Activated CD4-positive, alpha-beta T cell treated with anti-CD3 and anti-CD28 coated beads, Interleukin-2, amount 50 U/mL, for 24 hours (primary cell): ENCODE measurements at regions not wholly inside any gene's neighbourhood (a gene's known extent, or its start where the extent isn't known, plus 50 kb on each side); places are given as distances from the start of the nearest gene placed in this dataset.

Experiments used
- DNase-seq, 2 donors: peaks; one replicate each; pipeline ENCODE4 v3.0.0-alpha.2; 2020; ENCODE audit warnings: low read depth in 1 of 2, low spot score in 1 of 2

DNA sequence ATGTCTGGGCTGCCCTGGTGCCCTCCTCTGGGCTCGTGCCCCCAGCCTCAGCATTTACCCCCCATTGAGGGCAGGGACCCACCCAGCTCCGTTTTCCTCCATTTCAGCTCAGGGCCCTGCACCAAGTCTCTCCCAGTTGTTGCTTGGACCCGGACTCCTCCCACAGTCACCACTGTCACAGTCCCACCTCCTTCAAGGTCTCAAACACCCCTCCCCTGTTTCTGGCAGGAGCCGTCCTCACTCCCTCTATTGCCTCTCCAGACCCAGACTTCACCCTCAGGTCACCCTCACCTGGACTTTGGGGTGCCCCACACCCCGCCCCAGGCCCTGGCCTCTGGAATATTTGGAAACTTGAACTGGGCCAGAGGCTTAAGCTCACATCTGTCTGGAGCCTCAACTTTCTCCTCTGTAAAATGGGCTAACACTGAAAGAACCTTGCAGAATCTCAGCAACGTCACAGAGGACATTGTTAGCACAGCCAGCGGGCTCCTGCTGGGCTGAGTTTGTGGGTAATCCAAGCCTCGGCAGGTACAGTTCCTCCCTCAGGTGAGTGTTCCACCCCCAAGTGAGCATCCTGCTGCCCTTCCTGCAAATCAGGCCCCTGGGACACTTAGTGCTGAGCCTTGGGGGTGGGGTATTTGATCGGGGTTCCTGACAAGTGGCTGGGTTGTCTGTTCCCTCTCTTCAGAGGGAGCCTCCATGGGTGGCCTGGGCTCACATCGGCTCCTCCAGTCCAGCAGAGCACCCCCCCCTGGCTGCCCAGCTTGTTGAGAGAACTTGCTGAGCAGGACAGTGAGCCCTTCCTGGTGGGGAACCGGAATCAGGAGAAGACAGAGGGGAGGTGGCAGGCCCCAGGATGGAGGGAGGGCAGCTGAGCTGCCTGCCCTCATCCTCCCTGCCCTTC is 130.1 kb downstream of the C9orf50 start:
- no peak for DNase-seq

DNA sequence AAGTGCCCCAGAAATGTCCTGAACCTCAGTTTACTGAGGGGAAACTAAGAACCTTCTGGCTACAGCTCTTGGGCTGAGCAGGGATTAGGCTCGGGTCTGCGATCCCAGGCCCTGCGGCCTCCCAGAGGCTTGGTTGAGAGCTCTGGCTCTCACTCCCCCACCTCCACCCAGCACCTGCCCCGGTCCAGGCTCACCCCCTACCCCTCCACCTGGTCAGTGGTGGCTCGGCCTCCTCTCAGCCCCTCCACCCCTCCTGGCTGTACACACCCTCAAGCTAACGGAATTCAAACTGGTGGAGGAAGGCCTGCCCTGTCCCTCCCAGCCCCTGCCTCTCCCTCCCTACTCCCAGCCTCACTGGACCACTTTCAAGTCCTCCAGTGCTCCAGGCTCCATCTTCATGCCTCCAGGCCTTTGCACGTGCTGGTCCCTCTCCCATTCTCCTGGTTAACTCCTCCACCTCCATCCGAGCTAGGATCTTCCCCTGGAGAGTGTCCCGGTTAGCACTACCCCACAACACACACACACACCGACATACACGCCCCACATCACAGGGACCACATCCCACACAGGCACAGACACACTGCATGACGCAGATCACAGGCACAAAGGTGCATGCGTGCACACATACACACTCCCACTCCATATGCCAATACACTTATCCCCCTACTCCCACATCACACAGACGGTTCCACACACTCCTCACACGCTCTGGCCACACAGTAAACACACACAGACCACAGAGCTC is 130.9 kb downstream of the C9orf50 start:
- DNase-seq: no peak

GRCh38 chr9:129487658-129488483 is 133.0 kb downstream of the C9orf50 start:
- peak; percentile 43 for DNase-seq

DNA sequence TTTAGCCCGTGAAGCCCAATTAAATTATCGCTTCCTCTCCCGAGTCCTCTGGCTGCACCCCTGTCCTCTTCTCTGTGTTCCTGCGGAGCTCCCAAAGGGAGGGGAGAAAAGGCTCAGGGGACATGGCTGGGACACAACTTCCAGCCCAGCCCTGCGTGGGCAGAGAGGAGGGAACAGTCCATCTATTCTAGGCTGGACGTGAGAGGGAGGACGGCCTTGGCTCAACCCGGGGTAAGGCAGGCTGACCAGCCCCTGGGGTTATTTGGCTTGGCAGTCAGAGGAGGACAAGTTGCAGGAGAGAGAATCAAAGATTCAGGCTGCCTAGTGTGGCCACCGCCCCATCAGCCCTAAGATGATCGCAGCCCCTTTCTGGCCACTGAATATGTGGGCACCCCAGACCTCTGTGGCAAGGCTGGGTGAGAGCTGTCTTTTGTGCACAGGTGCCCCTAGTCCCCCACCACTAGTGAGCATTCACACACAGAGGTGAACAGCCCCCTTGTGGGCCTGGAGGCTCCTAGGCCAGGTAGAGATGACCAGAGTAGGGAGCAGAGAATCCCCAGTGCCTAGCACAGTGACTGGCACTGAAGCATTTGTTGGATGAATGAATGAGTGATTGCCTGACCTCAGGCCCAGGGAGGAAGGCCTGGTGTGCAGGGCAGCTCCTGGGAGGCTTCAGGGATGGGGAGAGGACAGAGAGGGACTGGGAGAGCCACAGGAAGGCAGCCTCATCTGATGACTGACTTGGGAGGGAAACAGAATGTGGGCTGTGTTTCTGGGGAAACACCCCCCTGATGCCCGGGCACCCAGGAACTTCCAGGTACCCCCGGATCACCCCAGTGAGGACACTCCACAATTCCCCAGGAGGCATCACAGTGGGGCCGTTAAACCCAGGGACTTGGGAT is 133.9 kb downstream of the C9orf50 start:
- no peak for DNase-seq

DNA sequence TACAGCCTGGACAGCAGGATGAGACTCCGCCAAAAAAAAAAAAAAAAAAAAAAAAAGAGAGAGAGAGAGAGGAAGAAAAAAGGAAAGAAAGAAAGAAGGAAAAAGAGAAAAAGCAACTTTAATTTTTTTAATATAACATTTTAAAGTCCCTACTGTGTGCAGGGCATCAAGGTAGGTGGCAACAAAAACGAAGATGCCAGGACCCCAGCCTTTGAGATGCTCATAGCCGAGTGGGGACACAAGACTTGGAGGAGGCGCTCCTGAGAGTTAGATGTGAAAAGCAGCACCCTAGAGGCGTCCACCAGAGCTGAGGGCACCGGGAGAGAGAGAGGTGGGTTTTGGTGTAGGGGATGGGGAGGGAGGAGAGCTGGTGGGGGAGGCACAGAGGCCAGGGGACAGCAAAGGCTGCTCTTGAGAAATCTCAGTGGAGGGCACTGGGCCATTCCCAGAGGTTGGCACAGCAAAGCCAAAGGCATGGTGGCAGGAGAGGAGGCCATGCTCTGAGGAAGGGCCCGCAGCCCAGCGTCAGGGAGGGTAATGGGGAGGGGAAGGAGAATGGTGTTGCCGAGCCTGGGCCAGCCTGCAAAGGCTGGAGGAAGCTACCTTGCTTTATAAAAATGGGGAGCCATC is 135.6 kb downstream of the C9orf50 start:
- no peak for DNase-seq

- no peak for DNase-seq
Measured at GRCh38 chr9:129484352-129485000, 136.4 kb downstream of the C9orf50 start.

GRCh38 chr9:129483415-129484351 is 137.2 kb downstream of the C9orf50 start:
- DNase-seq: no peak

- DNase-seq: no peak
Measured at GRCh38 chr9:129482521-129483414, 138.1 kb downstream of the C9orf50 start.

GRCh38 chr9:129481810-129482511 is 138.9 kb downstream of the C9orf50 start:
- DNase-seq: no peak

- DNase-seq: no peak
Measured at GRCh38 chr9:129481424-129481809, 139.5 kb downstream of the C9orf50 start.

- DNase-seq: no peak
Measured at GRCh38 chr9:129480745-129481144, 140.2 kb downstream of the C9orf50 start.

DNA sequence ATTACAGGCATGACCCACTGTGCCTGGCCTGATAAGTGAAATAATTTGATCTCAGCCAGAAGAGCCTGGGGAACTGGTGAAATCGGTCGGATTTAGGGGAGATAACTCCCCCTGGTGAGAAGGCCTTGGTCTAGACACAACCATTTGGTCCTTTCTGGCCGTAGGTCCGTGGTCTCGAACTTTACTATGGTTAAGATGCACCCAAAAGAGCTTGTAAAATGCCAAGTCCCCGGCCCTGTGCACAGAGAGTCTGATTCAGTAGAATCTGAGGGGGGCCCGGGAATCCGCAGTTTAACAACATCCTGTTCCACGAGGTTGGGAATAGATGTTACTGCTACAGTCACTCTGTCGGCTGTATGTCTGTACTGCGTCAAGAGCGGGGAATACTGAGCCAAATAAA is 140.7 kb downstream of the C9orf50 start:
- no peak for DNase-seq

DNA sequence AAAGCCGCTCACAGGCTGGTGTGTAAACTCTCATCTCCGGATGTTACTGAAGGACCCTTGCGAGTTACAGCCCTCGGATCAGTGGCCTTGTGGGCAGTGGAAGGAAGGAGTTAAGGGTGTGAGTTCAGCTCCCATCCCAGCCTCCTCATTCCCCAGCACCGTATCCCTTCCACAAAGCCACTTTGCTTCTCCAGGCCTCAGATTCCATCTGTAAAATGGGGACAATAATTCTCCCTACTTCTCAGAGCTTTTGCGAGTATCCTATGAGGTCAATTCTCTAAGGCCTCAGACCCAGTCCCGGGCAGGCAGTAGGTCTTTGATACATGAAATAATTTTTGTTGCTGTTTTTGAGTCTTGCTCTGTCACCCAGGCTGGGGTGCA is 141.3 kb downstream of the C9orf50 start:
- no peak for DNase-seq

- DNase-seq: no peak
Measured at GRCh38 chr9:129478961-129479630, 141.8 kb downstream of the C9orf50 start.

- DNase-seq: no peak
Measured at GRCh38 chr9:129478461-129478860, 142.4 kb downstream of the C9orf50 start.
